Activated B cell treated with CpG ODN at 0.5 μM for 24 hours (primary cell): ENCODE measurements at regions not wholly inside any gene's neighbourhood (a gene's known extent, or its start where the extent isn't known, plus 50 kb on each side); places are given as distances from the start of the nearest gene placed in this dataset.

Source experiments
- ATAC-seq: fragments of 200-7000 bp; cut with Tn5 transposase; one replicate; pipeline ENCODE4 v1.10.0; 2021; ENCODE audit warnings: low read depth, mild to moderate bottlenecking, moderate library complexity
- CTCF ChIA-PET: fragments of 350-600 bp; sonication (Branson Sonifier 250); formaldehyde crosslinking; loops from one replicate; lab custom pipeline; 2021; ENCODE audit warnings: antibody characterized with exemption; lab: Charles Lee
- POLR2A ChIA-PET: fragments of 350-600 bp; sonication (Branson Sonifier 250); formaldehyde crosslinking; loops from one replicate; lab custom pipeline; 2021; ENCODE audit warnings: antibody characterized with exemption; lab: Charles Lee
- DNase-seq: peaks from one replicate; pipeline ENCODE4 v3.0.0; 2022
- H3K27ac Mint-ChIP-seq: one replicate; pipeline ENCODE4 v1.8.0; 2020; ENCODE audit warnings: mixed read lengths
- H3K27me3 Mint-ChIP-seq: one replicate; pipeline ENCODE4 v1.8.0; 2021; ENCODE audit warnings: mixed read lengths
- H3K36me3 Mint-ChIP-seq: one replicate; pipeline ENCODE4 v1.8.0; 2021; ENCODE audit warnings: low read depth, mixed read lengths
- H3K4me1 Mint-ChIP-seq: one replicate; pipeline ENCODE4 v1.8.0; 2021; ENCODE audit warnings: mixed read lengths
- H3K4me3 Mint-ChIP-seq: one replicate; pipeline ENCODE4 v1.8.0; 2020; ENCODE audit warnings: mild to moderate bottlenecking, mixed read lengths
- H3K9me3 Mint-ChIP-seq: one replicate; pipeline ENCODE4 v1.8.0; 2020; ENCODE audit warnings: mixed read lengths
- CTCF ChIP-seq: fragments of 200-600 bp; IDR thresholded peaks from one replicate; pipeline ENCODE4 v1.8.0; 2022; ENCODE audit warnings: antibody characterized with exemption, mild to moderate bottlenecking
- intact Hi-C: fragments of 100-400 bp; cut with micrococcal nuclease; formaldehyde crosslinking; loops from one replicate; pipeline ENCODE4 v1.15.1; 2024

- no peaks in the 10 kb centered on the region for H3K4me1 Mint-ChIP-seq
- peaks cover 16% of the 10 kb centered on the region for H3K27me3 Mint-ChIP-seq
- DNase-seq (no peak), ATAC-seq (no peak)
- H3K36me3 Mint-ChIP-seq: no peaks in the 10 kb centered on the region
- ChIA-PET POLR2A (no interaction called here), CTCF (no interaction called here)
- intact Hi-C loops: no loop called here
- no peak overlapping the region for H3K4me3 Mint-ChIP-seq
- no peak overlapping the region for H3K27ac Mint-ChIP-seq
- no peaks in the 10 kb centered on the region for H3K9me3 Mint-ChIP-seq
- TF ChIP-seq CTCF: no peak
Measured at GRCh38 chr4:83661359-83661758, 125.5 kb downstream of the GPAT3 start.

GRCh38 chr4:83660578-83660977 is 124.7 kb downstream of the GPAT3 start:
- Mint-ChIP-seq H3K27ac (no peak overlapping the region), H3K27me3 (peaks cover 13% of the 10 kb centered on the region), H3K4me1 (no peaks in the 10 kb centered on the region), H3K9me3 (no peaks in the 10 kb centered on the region), H3K4me3 (no peak overlapping the region), H3K36me3 (no peaks in the 10 kb centered on the region)
- no peak for TF ChIP-seq CTCF
- POLR2A ChIA-PET: no interaction called here
- CTCF ChIA-PET: no interaction called here
- no peak for ATAC-seq
- no peak for DNase-seq
- intact Hi-C loops: no loop called here

DNA sequence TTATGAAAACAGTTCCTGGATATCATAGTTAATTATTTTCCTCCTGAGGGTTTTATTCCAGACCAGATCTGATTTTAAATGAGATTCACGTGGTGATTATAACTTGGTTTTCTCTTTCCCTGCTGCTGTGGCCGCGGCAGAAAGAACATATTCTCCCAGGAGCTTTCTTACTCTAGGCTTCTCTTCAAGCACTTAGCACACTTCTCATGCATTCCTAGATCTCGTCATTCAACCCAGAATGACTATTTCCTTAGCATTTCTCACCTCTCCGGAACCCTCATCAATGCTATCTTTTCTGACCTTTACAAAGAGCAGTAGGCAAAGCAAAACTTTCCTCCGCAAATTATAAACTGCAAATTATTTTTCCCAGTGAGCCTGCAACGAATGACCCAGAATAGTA is 122.9 kb downstream of the GPAT3 start:
- peaks cover 11% of the 10 kb centered on the region for H3K27me3 Mint-ChIP-seq
- no peak for TF ChIP-seq CTCF
- no peaks in the 10 kb centered on the region for H3K4me1 Mint-ChIP-seq
- H3K9me3 Mint-ChIP-seq: no peaks in the 10 kb centered on the region
- DNase-seq: no peak
- ChIA-PET CTCF (no interaction called here), POLR2A (no interaction called here)
- H3K4me3 Mint-ChIP-seq: no peak overlapping the region
- ATAC-seq: no peak
- intact Hi-C loops: no loop called here
- no peak overlapping the region for H3K27ac Mint-ChIP-seq
- H3K36me3 Mint-ChIP-seq: no peaks in the 10 kb centered on the region

DNA sequence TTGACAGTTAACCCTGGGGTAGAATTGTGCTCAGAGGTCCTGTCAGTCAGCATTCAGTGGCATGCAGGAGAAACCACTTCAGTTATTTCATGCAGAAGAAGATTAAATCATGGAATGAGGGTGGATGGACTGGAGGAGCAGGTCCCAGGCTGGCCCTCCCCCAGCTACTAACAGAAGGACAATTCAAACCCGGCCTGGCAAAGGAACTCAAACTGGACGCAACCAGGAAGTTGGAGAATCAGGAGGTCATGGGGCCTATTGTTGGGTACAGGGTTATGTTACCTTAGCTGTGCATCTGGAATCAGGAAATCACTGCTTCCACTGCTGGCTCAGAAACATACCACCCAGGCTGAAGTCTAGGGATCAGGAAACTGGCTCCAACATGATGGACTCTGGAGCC is 121.4 kb downstream of the GPAT3 start:
- no peak overlapping the region for H3K27ac Mint-ChIP-seq
- peaks cover 13% of the 10 kb centered on the region for H3K27me3 Mint-ChIP-seq
- no peak overlapping the region for H3K4me3 Mint-ChIP-seq
- DNase-seq (no peak), ATAC-seq (no peak)
- H3K4me1 Mint-ChIP-seq: no peaks in the 10 kb centered on the region
- ChIA-PET POLR2A (no interaction called here), CTCF (interaction anchor here (1.3 kb wide), 2 partner anchors 12 to 14 kb away, joined by 3 to 5 read pairs; no protein-coding TSS in a partner anchor)
- intact Hi-C loops: no loop called here
- no peak for TF ChIP-seq CTCF
- H3K36me3 Mint-ChIP-seq: no peaks in the 10 kb centered on the region
- H3K9me3 Mint-ChIP-seq: no peaks in the 10 kb centered on the region
